Activated T-cell treated with anti-CD3 and anti-CD28 coated beads for 4 hours (primary cell): ENCODE measurements at regions not wholly inside any gene's neighbourhood (a gene's known extent, or its start where the extent isn't known, plus 50 kb on each side); places are given as distances from the start of the nearest gene placed in this dataset.

Source experiments
- DNase-seq: peaks from one replicate; pipeline ENCODE4 v3.0.0-alpha.2; 2020

GRCh38 chr3:177517906-177518305 lies 320.6 kb upstream of the TBL1XR1 start:
- DNase-seq: no peak

- no peak for DNase-seq
Observed at GRCh38 chr3:177519588-177519987, 322.3 kb upstream of the TBL1XR1 start.

DNA sequence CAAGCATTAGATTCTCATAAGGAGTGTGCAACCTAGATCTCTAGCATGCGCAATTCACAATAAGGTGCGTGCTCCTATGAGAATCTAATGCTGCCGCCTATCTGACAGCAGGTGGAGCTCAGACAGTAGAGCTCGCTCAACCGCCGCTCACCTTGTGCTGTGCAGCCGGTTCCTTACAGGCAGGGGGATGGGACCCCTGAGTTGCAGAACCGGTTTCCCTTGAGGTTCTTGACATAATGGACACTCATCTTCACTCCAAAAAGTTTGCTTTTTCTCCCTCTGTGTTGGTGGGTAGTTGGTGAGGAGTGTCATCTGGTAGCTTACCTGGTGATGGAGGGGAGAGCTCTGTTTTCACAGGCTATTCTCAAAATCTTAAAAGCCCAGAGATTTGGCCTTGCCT lies 324.0 kb upstream of the TBL1XR1 start:
- DNase-seq: no peak

GRCh38 chr3:177522051-177522450 lies 324.8 kb upstream of the TBL1XR1 start:
- DNase-seq: no peak

- no peak for DNase-seq
Observed at GRCh38 chr3:177523067-177523675, 325.9 kb upstream of the TBL1XR1 start.

DNA sequence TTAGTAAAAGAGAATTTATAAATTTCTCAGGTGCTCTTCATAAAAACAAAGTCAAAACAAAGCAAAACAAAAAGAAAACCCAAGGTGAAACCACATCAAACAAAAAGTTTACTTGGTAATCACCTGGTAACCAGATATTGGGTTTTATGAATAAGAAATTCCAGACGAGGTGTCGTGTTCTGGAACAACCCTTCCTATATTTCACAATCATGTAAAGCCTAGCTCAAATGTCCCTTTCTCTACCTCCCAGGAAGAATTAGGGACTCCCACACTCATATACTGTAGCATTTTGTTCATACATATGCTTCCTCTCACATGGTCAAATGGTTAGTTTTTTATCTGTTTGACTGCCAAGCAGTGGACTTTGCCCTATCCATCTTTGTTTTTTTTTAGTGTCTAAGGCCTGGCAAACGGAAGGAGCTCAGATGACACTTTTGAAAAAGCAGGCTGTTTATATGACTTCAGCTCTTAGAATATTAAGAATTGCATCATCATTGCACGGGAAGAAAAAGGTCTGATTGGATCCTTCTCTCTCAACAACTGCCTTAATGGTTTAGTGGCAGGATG lies 326.7 kb upstream of the TBL1XR1 start:
- no peak for DNase-seq

GRCh38 chr3:177524742-177525141 lies 327.5 kb upstream of the TBL1XR1 start:
- DNase-seq: no peak

GRCh38 chr3:177525414-177525813 lies 328.1 kb upstream of the TBL1XR1 start:
- no peak for DNase-seq

GRCh38 chr3:177525987-177526712 lies 328.9 kb upstream of the TBL1XR1 start:
- no peak for DNase-seq

GRCh38 chr3:177527182-177527581 lies 329.9 kb upstream of the TBL1XR1 start:
- no peak for DNase-seq

GRCh38 chr3:177528306-177529070 lies 331.2 kb upstream of the TBL1XR1 start:
- DNase-seq: no peak

DNA sequence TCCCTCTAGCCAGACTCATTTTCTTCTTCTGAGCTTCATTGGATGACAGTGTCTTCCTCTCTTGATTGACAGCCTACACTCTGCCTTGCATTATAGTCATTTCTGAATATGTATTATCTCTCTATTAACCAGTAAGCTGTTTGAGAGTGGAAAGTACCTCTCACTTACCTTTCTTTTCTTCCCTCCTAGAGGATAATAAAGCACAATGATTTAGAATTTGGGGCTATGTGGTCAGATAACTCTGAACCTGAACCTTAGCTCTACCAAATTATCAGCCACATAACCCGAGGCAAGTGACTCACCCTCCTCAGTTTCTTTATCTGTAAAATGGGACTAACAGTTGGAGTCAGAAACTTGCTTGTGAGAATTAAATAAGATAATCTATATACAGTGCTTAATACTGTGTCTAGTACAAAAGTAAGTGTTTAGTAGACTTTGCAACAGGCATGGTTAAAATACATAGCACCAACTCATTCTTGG lies 331.8 kb upstream of the TBL1XR1 start:
- DNase-seq: no peak

DNA sequence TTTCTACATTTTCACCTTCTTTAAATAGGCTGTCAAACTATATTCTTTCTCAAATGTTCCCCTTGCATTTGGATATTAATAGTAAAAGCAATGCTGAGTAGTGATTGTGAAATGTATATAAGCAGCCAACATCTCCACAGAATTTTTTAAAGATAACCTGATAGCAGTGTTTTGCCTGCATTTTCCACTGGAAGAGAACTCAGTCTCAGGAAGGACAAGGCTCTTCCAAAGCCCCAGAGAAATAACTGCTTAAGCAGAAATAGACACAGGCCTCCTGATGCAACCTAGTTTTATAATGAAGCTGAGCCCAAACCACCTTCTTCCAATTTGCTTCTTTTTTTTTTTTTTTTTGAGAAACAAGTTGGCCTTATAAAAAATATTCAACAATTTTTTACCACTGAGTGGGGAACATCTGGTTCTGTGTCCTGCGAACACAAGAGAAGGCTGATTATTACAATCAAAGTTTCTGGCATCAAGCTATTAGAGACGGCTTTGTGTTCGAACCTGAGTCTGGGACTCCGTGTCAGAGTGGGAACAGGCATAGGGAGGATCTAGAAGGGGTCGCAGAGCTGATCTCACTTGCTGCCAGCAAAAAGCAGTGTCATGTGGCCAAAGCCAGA lies 332.5 kb upstream of the TBL1XR1 start:
- DNase-seq: no peak

DNA sequence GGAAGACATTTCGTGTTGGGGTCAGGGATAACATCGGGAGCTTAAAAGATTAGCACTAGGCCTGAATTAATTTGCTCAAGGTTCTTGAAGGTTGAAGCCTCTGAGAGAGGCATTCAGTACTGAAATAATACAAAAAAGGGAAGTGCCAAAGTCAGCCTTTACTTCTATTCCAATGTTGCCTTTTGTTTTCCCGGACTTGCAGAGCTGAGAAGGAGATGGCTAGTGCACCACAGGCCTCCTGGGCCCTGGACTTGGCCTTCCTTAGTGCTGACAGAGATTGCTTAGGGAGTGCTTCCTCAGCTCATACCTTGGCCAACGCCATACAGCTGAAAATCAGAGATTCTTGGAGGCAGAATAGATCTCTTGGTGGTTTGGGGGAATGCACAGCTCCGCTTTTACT lies 333.6 kb upstream of the TBL1XR1 start:
- no peak for DNase-seq

DNA sequence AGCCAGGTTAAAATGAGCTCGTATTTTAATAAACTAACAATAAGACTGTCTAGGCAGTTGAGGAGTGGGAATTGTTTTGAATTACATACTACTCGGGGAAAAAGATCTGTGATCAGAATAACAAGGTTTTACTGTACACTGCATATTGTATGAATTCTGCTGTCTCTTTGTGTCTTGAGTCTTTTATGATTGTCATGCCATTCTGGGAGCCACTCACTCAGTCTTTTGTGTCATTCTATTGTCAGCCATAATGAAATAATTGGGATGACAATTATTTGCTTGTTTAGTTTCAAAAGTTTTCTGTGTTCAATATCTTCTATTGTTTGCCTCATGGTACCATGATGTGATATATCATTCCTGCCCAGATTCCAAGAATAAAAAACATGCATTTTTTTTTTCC lies 339.6 kb upstream of the TBL1XR1 start:
- no peak for DNase-seq

DNA sequence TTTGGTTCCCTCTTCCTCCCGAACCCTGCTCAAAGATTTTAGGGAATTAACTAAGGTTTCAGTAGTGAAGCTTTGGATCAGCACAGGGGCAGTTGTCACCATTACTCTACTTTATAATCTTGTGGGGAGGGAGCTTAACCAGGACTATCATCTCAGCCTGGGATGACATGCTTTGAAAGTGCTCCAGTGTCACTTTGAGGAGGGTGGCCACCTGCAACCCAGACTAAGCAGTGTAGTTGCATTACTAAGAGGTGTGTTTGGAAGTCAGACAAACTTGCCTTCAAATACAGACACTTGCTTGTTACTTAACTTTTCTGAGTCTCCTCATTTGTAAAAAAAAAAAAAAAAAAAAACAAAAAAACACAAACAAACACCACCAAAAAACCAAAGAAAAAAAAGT lies 340.3 kb upstream of the TBL1XR1 start:
- DNase-seq: no peak

GRCh38 chr3:177538048-177538749 lies 340.9 kb upstream of the TBL1XR1 start:
- no peak for DNase-seq

- no peak for DNase-seq
Observed at GRCh38 chr3:177538750-177539730, 341.8 kb upstream of the TBL1XR1 start.

DNA sequence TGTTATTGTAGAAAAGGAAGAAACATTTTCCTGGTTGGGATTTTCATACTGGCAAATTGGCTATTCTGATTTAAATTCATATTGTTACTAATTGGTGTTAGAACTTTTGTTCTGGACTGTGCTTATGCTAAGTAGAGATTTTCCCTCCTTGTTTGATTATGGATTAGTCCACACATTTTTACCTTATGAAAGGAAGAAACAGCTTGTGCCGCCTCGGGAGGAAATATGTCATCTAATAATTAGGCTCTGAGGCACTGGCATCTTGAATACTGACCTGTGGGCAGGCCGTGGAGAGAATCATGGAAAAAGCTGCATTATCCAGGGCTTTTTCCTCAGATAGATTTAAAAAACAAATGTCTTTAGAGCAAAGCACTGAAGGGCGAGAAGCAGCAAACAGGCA lies 344.3 kb upstream of the TBL1XR1 start:
- no peak for DNase-seq

GRCh38 chr3:177545964-177546363 lies 348.7 kb upstream of the TBL1XR1 start:
- no peak for DNase-seq

- DNase-seq: no peak
Observed at GRCh38 chr3:177547711-177548350, 350.5 kb upstream of the TBL1XR1 start.
